A549 (cell line): ENCODE measurements at regions not wholly inside any gene's neighbourhood (a gene's known extent, or its start where the extent isn't known, plus 50 kb on each side); places are given as distances from the start of the nearest gene placed in this dataset.

Experiments used
- ATAC-seq, 2 experiments: fragments of 200-7000 bp in 1 of 2; fragments of >200 bp in 1 of 2; cut with Nextera tagmentation in 1 of 2; cut with Tn5 transposase in 1 of 2; 3 replicates each; pipeline versions ENCODE4 v1.8.0 to v1.9.1; 2018 to 2020; ENCODE audit warnings: mild to moderate bottlenecking in 1 of 2, moderate library complexity in 1 of 2
- CTCF ChIA-PET: fragments of 300-600 bp; sonication (Branson Sonifier 250); formaldehyde crosslinking; extraction: SDS; loops from one replicate; lab custom pipeline; 2021; ENCODE audit warnings: antibody characterized with exemption, inconsistent platforms; lab: Yijun Ruan, JAX
- POLR2A ChIA-PET: fragments of 350-600 bp; formaldehyde crosslinking; extraction: SDS; loops from one replicate; lab custom pipeline; 2021; ENCODE audit warnings: antibody characterized with exemption, inconsistent platforms; lab: Yijun Ruan, JAX
- DNase-seq, 2 experiments: peaks; one replicate each; pipeline versions ENCODE4 v3.0.0 to v3.0.0-alpha.2; 2011 to 2016; ENCODE audit warnings: low read depth in 1 of 2, low spot score in 1 of 2
- FAIRE-seq: peaks from 2 replicates; lab custom pipeline; 2011; peaks lifted over from hg19 to GRCh38; lab: Jason Lieb, UNC
- H3K27ac ChIP-seq, 2 experiments: fragments of >200 bp; sonication (Bioruptor Twin); formaldehyde crosslinking; 3 replicates each; pipeline ENCODE4 v1.5.1; 2016 to 2017
- H3K4me1 ChIP-seq: fragments of >200 bp; sonication (Bioruptor Twin); formaldehyde crosslinking; 3 replicates; pipeline ENCODE4 v1.6.1; 2016
- H3K4me2 ChIP-seq: fragments of >200 bp; sonication (Bioruptor Twin); formaldehyde crosslinking; 3 replicates; pipeline ENCODE4 v1.6.1; 2016
- H3K4me3 ChIP-seq: fragments of >200 bp; sonication (Bioruptor Twin); formaldehyde crosslinking; 3 replicates; pipeline ENCODE4 v1.5.1; 2016
- H3K9me3 ChIP-seq: fragments of >200 bp; sonication (Bioruptor Twin); formaldehyde crosslinking; 3 replicates; pipeline ENCODE4 v1.6.1; 2016
- CHD4 ChIP-seq: fragments of 200-600 bp; sonication (generic); IDR thresholded peaks from 2 replicates; pipeline ENCODE4 v1.6.1; 2016; ENCODE audit warnings: antibody characterized with exemption, mild to moderate bottlenecking, borderline replicate concordance
- E2F6 ChIP-seq: IDR thresholded peaks from 2 replicates; pipeline ENCODE4 v1.6.1; 2012; ENCODE audit warnings: low read depth, borderline replicate concordance
- ELK1 ChIP-seq: fragments of 150-350 bp; IDR thresholded peaks from 2 replicates; pipeline ENCODE4 v1.6.1; 2014; ENCODE audit warnings: low read depth, mild to moderate bottlenecking, low read length
- EP300 ChIP-seq, 2 experiments: fragments of >200 bp; sonication (Bioruptor Twin); formaldehyde crosslinking; IDR thresholded peaks; 2 replicates in 1 of 2; 3 replicates in 1 of 2; pipeline ENCODE4 v1.6.1; 2016 to 2017
- FOSB ChIP-seq: fragments of 250-450 bp; sonication (Bioruptor Pico); IDR thresholded peaks from 2 replicates; pipeline ENCODE4 v1.5.0; 2020; ENCODE audit warnings: mild to moderate bottlenecking, moderate library complexity
- FOXS1 ChIP-seq: fragments of 250-450 bp; sonication (Bioruptor Pico); IDR thresholded peaks from 2 replicates; pipeline ENCODE4 v1.5.0; 2020; ENCODE audit warnings: mild to moderate bottlenecking, moderate library complexity
- HMGXB4 ChIP-seq: fragments of 250-450 bp; sonication (Bioruptor Pico); IDR thresholded peaks from 2 replicates; pipeline ENCODE4 v1.5.0; 2021; ENCODE audit warnings: mild to moderate bottlenecking, moderate library complexity, borderline replicate concordance
- KDM1A ChIP-seq: fragments of 200-600 bp; sonication (generic); IDR thresholded peaks from 2 replicates; pipeline ENCODE4 v1.6.1; 2016; ENCODE audit warnings: low read depth, mild to moderate bottlenecking
- KDM5A ChIP-seq: fragments of 200-600 bp; sonication (generic); IDR thresholded peaks from 2 replicates; pipeline ENCODE4 v1.6.1; 2016; ENCODE audit warnings: antibody characterized with exemption, mild to moderate bottlenecking
- MAFK ChIP-seq: fragments of 450-650 bp; IDR thresholded peaks from 2 replicates; pipeline ENCODE4 v1.6.1; 2014; ENCODE audit not compliant: partially characterized antibody
- MAZ ChIP-seq: fragments of 150-350 bp; IDR thresholded peaks from 2 replicates; pipeline ENCODE4 v1.6.1; 2014; ENCODE audit warnings: antibody characterized with exemption, low read depth, low read length, borderline replicate concordance
- NFE2L2 ChIP-seq: fragments of 150-350 bp; conservative IDR thresholded peaks from 2 replicates; pipeline ENCODE4 v1.6.1; 2014; ENCODE audit warnings: low read length
- PHF8 ChIP-seq: fragments of 200-600 bp; sonication (generic); IDR thresholded peaks from 2 replicates; pipeline ENCODE4 v1.6.1; 2016; ENCODE audit warnings: low read depth, mild to moderate bottlenecking, antibody characterized with exemption, moderate library complexity, borderline replicate concordance
- RARB ChIP-seq: fragments of 250-450 bp; sonication (Bioruptor Pico); IDR thresholded peaks from 2 replicates; pipeline ENCODE4 v1.8.0; 2021; ENCODE audit warnings: mild to moderate bottlenecking, moderate library complexity
- REST ChIP-seq: fragments of 200-600 bp; sonication (generic); IDR thresholded peaks from 2 replicates; pipeline ENCODE4 v1.6.1; 2016; ENCODE audit warnings: antibody characterized with exemption, mild to moderate bottlenecking, moderate library complexity
- RFX5 ChIP-seq: fragments of 450-650 bp; IDR thresholded peaks from 2 replicates; pipeline ENCODE4 v1.7.1; 2014; ENCODE audit warnings: antibody characterized with exemption, mild to moderate bottlenecking, moderate library complexity
- RNF2 ChIP-seq: fragments of 200-600 bp; sonication (generic); IDR thresholded peaks from 2 replicates; pipeline ENCODE4 v1.6.1; 2016; ENCODE audit warnings: low read depth, mild to moderate bottlenecking, antibody characterized with exemption, moderate library complexity, borderline replicate concordance
- TP53 ChIP-seq: fragments of 250-450 bp; sonication (Bioruptor Pico); IDR thresholded peaks from 2 replicates; pipeline ENCODE4 v1.5.0; 2021; ENCODE audit warnings: mild to moderate bottlenecking, moderate library complexity
- ZFP36 ChIP-seq: fragments of 450-650 bp; IDR thresholded peaks from 2 replicates; pipeline ENCODE4 v1.6.1; 2014; ENCODE audit warnings: borderline replicate concordance; ENCODE audit not compliant: partially characterized antibody
- ZNF302 ChIP-seq: fragments of 250-450 bp; sonication (Bioruptor Pico); IDR thresholded peaks from 2 replicates; pipeline ENCODE4 v1.9.0; 2021; ENCODE audit warnings: inconsistent platforms, mild to moderate bottlenecking, moderate library complexity
- WGBS: methylation state at CpG from one replicate; pipeline ENCODE4 v1.1.6; 2017; ENCODE audit errors: missing lambda C conversion rate; 5-methylcytosine and 5-hydroxymethylcytosine counted together
- TF ChIP-seq, protein P1 (sequence below): fragments of 450-650 bp; IDR thresholded peaks from 2 replicates; pipeline ENCODE4 v1.6.1; 2014; ENCODE audit warnings: antibody characterized with exemption

GRCh38 chr20:21623781-21624094 is 81.7 kb upstream of the PAX1 start:
- TF ChIP-seq ZFP36 (no peak), KDM1A (no peak), RNF2 (no peak), HMGXB4 (no peak), RFX5 (no peak), ELK1 (no peak), KDM5A (no peak), EP300 (IDR thresholded peaks at IDR 0.05) (no peak)
- TF ChIP-seq, all 56 proteins: peak for 0
- ChIA-PET CTCF (interaction anchor here (1.8 to 2.4 kb wide), 2 partner anchors 8 to 388 kb away, joined by 7 to 11 read pairs; no protein-coding TSS in a partner anchor), POLR2A (no interaction called here)
- 48% methylated on average over 1 of the region's 1 CpG for WGBS
- DNase-seq: no peak
- Histone ChIP-seq H3K9me3 (no peaks in the 10 kb centered on the region), H3K27ac (no peak overlapping the region), H3K4me2 (no peak overlapping the region), H3K4me3 (no peak overlapping the region), H3K4me1 (no peaks in the 10 kb centered on the region)
- no peak for FAIRE-seq
- ATAC-seq: no peak

GRCh38 chr20:21623074-21623780 is 82.2 kb upstream of the PAX1 start:
- ChIA-PET CTCF (interaction anchor here (0.8 to 2.4 kb wide), 5 partner anchors 8 to 787 kb away, joined by 3 to 11 read pairs (median 3); no protein-coding TSS in a partner anchor), POLR2A (no interaction called here)
- no peak for FAIRE-seq
- H3K9me3 ChIP-seq: no peaks in the 10 kb centered on the region
- no peaks in the 10 kb centered on the region for H3K4me1 ChIP-seq
- no peak overlapping the region for H3K4me2 ChIP-seq
- 2% methylated on average over 2 of the region's 2 CpGs for WGBS
- TF ChIP-seq PHF8 (no peak), FOXS1 (CRISPR knock-in tag) (no peak), TP53 (CRISPR knock-in tag) (no peak), MAZ (no peak), RFX5 (no peak), MAFK (no peak), CHD4 (no peak), FOSB (no peak), ZNF302 (CRISPR knock-in tag) (no peak), NFE2L2 (no peak), REST (no peak), RARB (CRISPR knock-in tag) (no peak), HMGXB4 (no peak), E2F6 (no peak)
- TF ChIP-seq, protein P1, sequence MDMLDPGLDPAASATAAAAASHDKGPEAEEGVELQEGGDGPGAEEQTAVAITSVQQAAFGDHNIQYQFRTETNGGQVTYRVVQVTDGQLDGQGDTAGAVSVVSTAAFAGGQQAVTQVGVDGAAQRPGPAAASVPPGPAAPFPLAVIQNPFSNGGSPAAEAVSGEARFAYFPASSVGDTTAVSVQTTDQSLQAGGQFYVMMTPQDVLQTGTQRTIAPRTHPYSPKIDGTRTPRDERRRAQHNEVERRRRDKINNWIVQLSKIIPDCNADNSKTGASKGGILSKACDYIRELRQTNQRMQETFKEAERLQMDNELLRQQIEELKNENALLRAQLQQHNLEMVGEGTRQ: no peak
- DNase-seq: no peak
- no peak overlapping the region for H3K27ac ChIP-seq
- H3K4me3 ChIP-seq: no peak overlapping the region
- ATAC-seq: no peak
